ENCODE measurements at regions not wholly inside any gene's neighbourhood (a gene's known extent, or its start where the extent isn't known, plus 50 kb on each side); places are given as distances from the start of the nearest gene placed in this dataset.

DNA sequence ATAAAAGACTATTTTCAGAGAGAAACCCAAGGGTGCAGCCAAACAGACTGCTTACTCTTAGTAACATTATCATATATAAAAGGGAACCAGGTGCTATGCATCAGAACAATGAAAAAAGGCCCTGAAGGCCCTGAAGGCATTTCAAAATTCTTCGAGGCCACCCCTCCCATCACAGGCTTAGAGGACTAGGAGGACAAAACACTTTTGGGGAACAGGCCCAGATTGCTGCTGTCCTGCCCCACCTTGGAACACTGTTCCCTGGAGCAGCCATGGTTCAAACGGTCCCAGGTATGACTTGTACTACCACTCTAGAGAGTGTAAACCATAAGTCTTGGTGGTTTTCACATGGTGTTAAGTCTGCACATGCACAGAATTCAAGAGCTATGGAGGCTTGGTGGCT, 2183.1 kb upstream of the CELF4 start:
- Histone ChIP-seq H3K4me1 (ENCODE audit: insufficient read depth) (no peaks in the 10 kb centered on the region), H3K27ac (no peak overlapping the region), H3K4me3 (no peak overlapping the region), H3K9me3 (no peaks in the 10 kb centered on the region), H3K36me3 (no peaks in the 10 kb centered on the region), H3K27me3 (no peaks in the 10 kb centered on the region)
- DNase-seq = no peak
- intact Hi-C loops (cut with DNase I) = no loop called here
- TF ChIP-seq, protein P1, sequence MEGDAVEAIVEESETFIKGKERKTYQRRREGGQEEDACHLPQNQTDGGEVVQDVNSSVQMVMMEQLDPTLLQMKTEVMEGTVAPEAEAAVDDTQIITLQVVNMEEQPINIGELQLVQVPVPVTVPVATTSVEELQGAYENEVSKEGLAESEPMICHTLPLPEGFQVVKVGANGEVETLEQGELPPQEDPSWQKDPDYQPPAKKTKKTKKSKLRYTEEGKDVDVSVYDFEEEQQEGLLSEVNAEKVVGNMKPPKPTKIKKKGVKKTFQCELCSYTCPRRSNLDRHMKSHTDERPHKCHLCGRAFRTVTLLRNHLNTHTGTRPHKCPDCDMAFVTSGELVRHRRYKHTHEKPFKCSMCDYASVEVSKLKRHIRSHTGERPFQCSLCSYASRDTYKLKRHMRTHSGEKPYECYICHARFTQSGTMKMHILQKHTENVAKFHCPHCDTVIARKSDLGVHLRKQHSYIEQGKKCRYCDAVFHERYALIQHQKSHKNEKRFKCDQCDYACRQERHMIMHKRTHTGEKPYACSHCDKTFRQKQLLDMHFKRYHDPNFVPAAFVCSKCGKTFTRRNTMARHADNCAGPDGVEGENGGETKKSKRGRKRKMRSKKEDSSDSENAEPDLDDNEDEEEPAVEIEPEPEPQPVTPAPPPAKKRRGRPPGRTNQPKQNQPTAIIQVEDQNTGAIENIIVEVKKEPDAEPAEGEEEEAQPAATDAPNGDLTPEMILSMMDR (IDR thresholded peaks at IDR 0.05) = no peak
- no peak for TF ChIP-seq POLR2A (IDR thresholded peaks at IDR 0.05)
- TF ChIP-seq EP300 (IDR thresholded peaks at IDR 0.05) = no peak
- WGBS, 3 donors = 78 to 88% (median 82%) methylated on average over 2 of the region's 2 CpGs

- Histone ChIP-seq H3K27me3 (no peaks in the 10 kb centered on the region), H3K27ac (no peak overlapping the region), H3K4me1 (ENCODE audit: insufficient read depth) (no peaks in the 10 kb centered on the region), H3K4me3 (no peak overlapping the region), H3K36me3 (no peaks in the 10 kb centered on the region), H3K9me3 (no peaks in the 10 kb centered on the region)
- intact Hi-C loops (cut with DNase I) = no loop called here
- no peak for DNase-seq
- 78 to 83% (median 82%) methylated on average over 4 of the region's 4 CpGs for WGBS, 3 donors
- TF ChIP-seq, protein P1 (IDR thresholded peaks at IDR 0.05) = no peak
- no peak for TF ChIP-seq EP300 (IDR thresholded peaks at IDR 0.05)
- no peak for TF ChIP-seq POLR2A (IDR thresholded peaks at IDR 0.05)
Observed at GRCh38 chr18:39746201-39746600, 2180.6 kb upstream of the CELF4 start.

GRCh38 chr18:39743463-39743862, 2177.9 kb upstream of the CELF4 start:
- TF ChIP-seq POLR2A (IDR thresholded peaks at IDR 0.05) (no peak), EP300 (IDR thresholded peaks at IDR 0.05) (no peak)
- TF ChIP-seq, protein P1 (IDR thresholded peaks at IDR 0.05) = no peak
- intact Hi-C loops (cut with DNase I) = no loop called here

DNA sequence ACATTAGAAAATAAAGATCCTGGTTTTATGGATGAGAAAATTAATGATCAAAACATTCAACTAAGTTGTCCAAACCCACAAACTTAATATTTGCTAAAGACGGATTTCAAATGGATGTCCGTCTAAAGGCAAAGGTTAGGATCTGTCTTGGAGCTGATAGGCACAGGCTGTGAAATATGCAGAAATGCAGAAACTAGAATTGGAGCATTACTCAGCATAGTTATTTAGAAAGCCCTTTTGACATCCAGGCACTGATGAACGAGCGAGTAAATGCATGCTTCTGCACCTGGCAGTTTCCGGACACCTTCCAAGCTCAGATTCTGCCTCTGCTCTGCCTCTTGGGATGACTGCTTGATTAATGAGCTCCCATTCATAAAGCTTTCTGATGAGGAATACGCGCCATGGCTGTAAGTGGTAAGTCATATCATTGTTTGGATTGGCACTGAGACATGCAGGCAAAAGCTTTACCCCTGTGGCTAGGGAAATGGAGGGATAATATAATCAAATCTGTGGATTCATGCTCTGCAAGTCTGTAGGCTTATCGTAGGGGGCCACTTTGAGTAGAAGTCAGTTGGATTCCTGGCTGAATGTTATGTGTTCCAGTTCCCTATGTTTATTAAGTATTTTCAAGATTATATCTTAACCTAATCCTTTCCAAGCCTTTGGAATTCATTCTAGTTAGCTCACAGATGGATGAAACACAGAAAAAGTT, 2176.3 kb upstream of the CELF4 start:
- no peak for TF ChIP-seq EP300 (IDR thresholded peaks at IDR 0.05)
- WGBS, 3 donors = 30 to 47% (median 40%) methylated on average over 8 of the region's 8 CpGs
- no peaks in the 10 kb centered on the region for H3K9me3 ChIP-seq
- H3K27ac ChIP-seq = no peak overlapping the region
- no peaks in the 10 kb centered on the region for H3K36me3 ChIP-seq
- no peaks in the 10 kb centered on the region for H3K27me3 ChIP-seq
- H3K4me1 ChIP-seq (ENCODE audit: insufficient read depth) = no peaks in the 10 kb centered on the region
- no peak overlapping the region for H3K4me3 ChIP-seq
- intact Hi-C loops (cut with DNase I) = no loop called here
- no peak for DNase-seq

More at GRCh38 chr18:39743463-39743862, 2177.9 kb upstream of the CELF4 start:
- no peaks in the 10 kb centered on the region for H3K36me3 ChIP-seq
- H3K27ac ChIP-seq = no peak overlapping the region
- no peaks in the 10 kb centered on the region for H3K27me3 ChIP-seq
- no peak overlapping the region for H3K4me3 ChIP-seq
- no peak for DNase-seq
- no peaks in the 10 kb centered on the region for H3K4me1 ChIP-seq (ENCODE audit: insufficient read depth)
- no peaks in the 10 kb centered on the region for H3K9me3 ChIP-seq

DNA sequence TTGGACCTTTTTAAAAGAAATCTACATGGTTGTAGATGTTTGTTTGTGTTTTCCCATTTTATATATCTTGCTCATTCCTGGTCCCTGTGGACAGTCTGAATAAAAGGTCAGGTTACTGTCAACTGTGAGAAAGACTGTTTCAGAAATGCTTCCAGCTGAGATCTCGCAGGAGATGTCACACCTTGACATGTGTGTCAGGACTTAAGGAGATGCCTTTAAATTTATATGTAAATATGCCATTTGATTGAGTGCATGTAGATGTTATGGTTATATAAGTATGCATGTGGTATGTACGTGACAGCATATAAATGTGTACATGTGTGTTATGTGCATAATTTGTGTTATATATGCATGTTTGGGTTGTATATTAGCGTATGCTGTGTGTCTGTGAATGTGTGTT, 2172.3 kb upstream of the CELF4 start:
- H3K36me3 ChIP-seq = no peaks in the 10 kb centered on the region
- intact Hi-C loops (cut with DNase I) = no loop called here
- no peak overlapping the region for H3K27ac ChIP-seq
- TF ChIP-seq EP300 (IDR thresholded peaks at IDR 0.05) = no peak
- no peak for TF ChIP-seq POLR2A (IDR thresholded peaks at IDR 0.05)
- TF ChIP-seq, protein P1 (IDR thresholded peaks at IDR 0.05) = no peak
- H3K9me3 ChIP-seq = no peaks in the 10 kb centered on the region
- no peak overlapping the region for H3K4me3 ChIP-seq
- H3K4me1 ChIP-seq (ENCODE audit: insufficient read depth) = no peaks in the 10 kb centered on the region
- WGBS, 3 donors = 90 to 93% (median 92%) methylated on average over 3 of the region's 3 CpGs
- no peak for DNase-seq
- H3K27me3 ChIP-seq = no peaks in the 10 kb centered on the region

Measured in ovary (tissue), 7 donors.